DMS153 (cell line): ENCODE measurements at regions not wholly inside any gene's neighbourhood (a gene's known extent, or its start where the extent isn't known, plus 50 kb on each side); places are given as distances from the start of the nearest gene placed in this dataset.

Source experiments
- DNase-seq: peaks from one replicate; lab custom pipeline; 2025; lab: John Stamatoyannopoulos, UW

GRCh38 chr14:76306131-76306530 lies 69.8 kb upstream of the ESRRB start:
- no peak for DNase-seq

- no peak for DNase-seq
These were observed 67.9 kb upstream of the ESRRB start for GRCh38 chr14:76307786-76308780.

- DNase-seq: no peak
These were observed 66.3 kb upstream of the ESRRB start for GRCh38 chr14:76309572-76310162.

- no peak for DNase-seq
These were observed 64.7 kb upstream of the ESRRB start for GRCh38 chr14:76311079-76311758.

- DNase-seq: no peak
These were observed 63.1 kb upstream of the ESRRB start for GRCh38 chr14:76312821-76313220.

GRCh38 chr14:76313303-76313702 lies 62.6 kb upstream of the ESRRB start:
- DNase-seq: no peak

- no peak for DNase-seq
These were observed 62.1 kb upstream of the ESRRB start for GRCh38 chr14:76313852-76314251.

GRCh38 chr14:76314521-76315034 lies 61.4 kb upstream of the ESRRB start:
- no peak for DNase-seq

GRCh38 chr14:76320486-76320885 lies 55.5 kb upstream of the ESRRB start:
- DNase-seq: no peak

GRCh38 chr14:76320975-76321374 lies 55.0 kb upstream of the ESRRB start:
- DNase-seq: no peak

GRCh38 chr14:76322594-76323220 lies 53.2 kb upstream of the ESRRB start:
- DNase-seq: no peak

GRCh38 chr14:76323331-76324050 lies 52.4 kb upstream of the ESRRB start:
- no peak for DNase-seq

GRCh38 chr14:76324133-76324532 lies 51.8 kb upstream of the ESRRB start:
- no peak for DNase-seq
